NCI-H2196 treated with DMSO at 0.1 percent for 48 hours (cell line): ENCODE measurements at regions not wholly inside any gene's neighbourhood (a gene's known extent, or its start where the extent isn't known, plus 50 kb on each side); places are given as distances from the start of the nearest gene placed in this dataset.

ENCODE experiments used
- DNase-seq: peaks from one replicate; lab custom pipeline; 2025; ENCODE audit not compliant: unreplicated experiment; lab: John Stamatoyannopoulos, UW

- DNase-seq, result no peak
Observed at GRCh38 chr2:221215487-221215886, 356.6 kb downstream of the EPHA4 start.

GRCh38 chr2:221216636-221217035, 355.5 kb downstream of the EPHA4 start:
- DNase-seq, result no peak

- no peak for DNase-seq
Observed at GRCh38 chr2:221225752-221226151, 346.4 kb downstream of the EPHA4 start.

- no peak for DNase-seq
Observed at GRCh38 chr2:221228214-221228769, 343.8 kb downstream of the EPHA4 start.

- no peak for DNase-seq
Observed at GRCh38 chr2:221229099-221229498, 343.0 kb downstream of the EPHA4 start.

- no peak for DNase-seq
Observed at GRCh38 chr2:221231511-221231910, 340.6 kb downstream of the EPHA4 start.

GRCh38 chr2:221235941-221236340, 336.2 kb downstream of the EPHA4 start:
- no peak for DNase-seq

- no peak for DNase-seq
Observed at GRCh38 chr2:221241072-221241471, 331.0 kb downstream of the EPHA4 start.

GRCh38 chr2:221243771-221244170, 328.3 kb downstream of the EPHA4 start:
- DNase-seq, result no peak

- no peak for DNase-seq
Observed at GRCh38 chr2:221245045-221245444, 327.1 kb downstream of the EPHA4 start.

GRCh38 chr2:221245772-221246171, 326.3 kb downstream of the EPHA4 start:
- no peak for DNase-seq

GRCh38 chr2:221254299-221254698, 317.8 kb downstream of the EPHA4 start:
- no peak for DNase-seq

GRCh38 chr2:221255862-221256261, 316.2 kb downstream of the EPHA4 start:
- DNase-seq, result no peak

- DNase-seq, result no peak
Observed at GRCh38 chr2:221258464-221258863, 313.6 kb downstream of the EPHA4 start.

- DNase-seq, result no peak
Observed at GRCh38 chr2:221262651-221263050, 309.5 kb downstream of the EPHA4 start.

- no peak for DNase-seq
Observed at GRCh38 chr2:221263573-221263972, 308.5 kb downstream of the EPHA4 start.

- no peak for DNase-seq
Observed at GRCh38 chr2:221264318-221264717, 307.8 kb downstream of the EPHA4 start.

GRCh38 chr2:221267773-221268425, 304.2 kb downstream of the EPHA4 start:
- no peak for DNase-seq

- no peak for DNase-seq
Observed at GRCh38 chr2:221268631-221269030, 303.5 kb downstream of the EPHA4 start.

GRCh38 chr2:221270806-221271205, 301.3 kb downstream of the EPHA4 start:
- DNase-seq, result no peak

- DNase-seq, result no peak
Observed at GRCh38 chr2:221272729-221273128, 299.4 kb downstream of the EPHA4 start.

GRCh38 chr2:221276033-221276432, 296.1 kb downstream of the EPHA4 start:
- DNase-seq, result no peak

GRCh38 chr2:221276601-221277000, 295.5 kb downstream of the EPHA4 start:
- DNase-seq, result no peak
